ENCODE measurements at regions not wholly inside any gene's neighbourhood (a gene's known extent, or its start where the extent isn't known, plus 50 kb on each side); places are given as distances from the start of the nearest gene placed in this dataset.

- TF ChIP-seq EZH2 (IDR thresholded peaks at IDR 0.05; ENCODE audit: low read length, missing control alignments) (no peak), CTCF (conservative IDR thresholded peaks at IDR 0.05 in 1 of 2, IDR thresholded peaks at IDR 0.05 in 1 of 2; ENCODE audit: low read depth in 1 of 2, low read length in 2 of 2) (no peak)
- Histone ChIP-seq H3K27ac (ENCODE audit: insufficient read depth, low read length) (no peak overlapping the region), H3K4me1 (ENCODE audit: control insufficient read depth, extremely low read depth, insufficient read depth, low read length) (no peaks in the 10 kb centered on the region), H3K4me3 (replicated peaks in 1 of 4; ENCODE audit: control extremely low read depth in 1 of 4, insufficient read depth in 1 of 4, low read depth in 3 of 4, low read length in 4 of 4) (peak overlapping the region in 1 of 4 experiments; percentile 33), H3K4me2 (ENCODE audit: extremely low read depth, insufficient read depth, low read length) (no peak overlapping the region), H3K36me3 (ENCODE audit: control insufficient read depth, insufficient read depth, low read length) (no peaks in the 10 kb centered on the region), H3K9me3 (ENCODE audit: control insufficient read depth, insufficient read depth, low read depth, low read length) (no peaks in the 10 kb centered on the region), H3K27me3 (ENCODE audit: control insufficient read depth, insufficient read depth, low read length) (no peaks in the 10 kb centered on the region), H2AFZ (ENCODE audit: low read length) (no peak overlapping the region), H3K9ac (ENCODE audit: insufficient read depth, low read length) (no peak overlapping the region), H4K20me1 (ENCODE audit: control insufficient read depth, extremely low read depth, insufficient read depth, low read length) (no peaks in the 10 kb centered on the region), H3K79me2 (ENCODE audit: control insufficient read depth, insufficient read depth, low read length) (no peaks in the 10 kb centered on the region)
- DNase-seq (ENCODE audit: low read depth in 2 of 2) = no peak
Observed at GRCh38 chr18:75809151-75809925, 381.8 kb upstream of the SMIM21 start.

GRCh38 chr18:75805265-75805664 lies 377.8 kb upstream of the SMIM21 start:
- no peaks in the 10 kb centered on the region for H3K27me3 ChIP-seq (ENCODE audit: control insufficient read depth, insufficient read depth, low read length)
- no peaks in the 10 kb centered on the region for H4K20me1 ChIP-seq (ENCODE audit: control insufficient read depth, extremely low read depth, insufficient read depth, low read length)
- H3K27ac ChIP-seq (ENCODE audit: insufficient read depth, low read length) = no peak overlapping the region
- no peaks in the 10 kb centered on the region for H3K79me2 ChIP-seq (ENCODE audit: control insufficient read depth, insufficient read depth, low read length)
- no peaks in the 10 kb centered on the region for H3K4me1 ChIP-seq (ENCODE audit: control insufficient read depth, extremely low read depth, insufficient read depth, low read length)
- H2AFZ ChIP-seq (ENCODE audit: low read length) = no peak overlapping the region
- H3K9me3 ChIP-seq (ENCODE audit: control insufficient read depth, insufficient read depth, low read depth, low read length) = no peaks in the 10 kb centered on the region
- H3K4me2 ChIP-seq (ENCODE audit: extremely low read depth, insufficient read depth, low read length) = no peak overlapping the region
- no peaks in the 10 kb centered on the region for H3K36me3 ChIP-seq (ENCODE audit: control insufficient read depth, insufficient read depth, low read length)
- TF ChIP-seq EZH2 (IDR thresholded peaks at IDR 0.05; ENCODE audit: low read length, missing control alignments) (no peak), CTCF (conservative IDR thresholded peaks at IDR 0.05 in 1 of 2, IDR thresholded peaks at IDR 0.05 in 1 of 2; ENCODE audit: low read depth in 1 of 2, low read length in 2 of 2) (no peak)
- no peak overlapping the region for H3K4me3 ChIP-seq (replicated peaks in 1 of 4; ENCODE audit: control extremely low read depth in 1 of 4, insufficient read depth in 1 of 4, low read depth in 3 of 4, low read length in 4 of 4)
- H3K9ac ChIP-seq (ENCODE audit: insufficient read depth, low read length) = no peak overlapping the region
- no peak for DNase-seq (ENCODE audit: low read depth in 2 of 2)

GRCh38 chr18:75802681-75803080 lies 375.2 kb upstream of the SMIM21 start:
- Histone ChIP-seq H4K20me1 (ENCODE audit: control insufficient read depth, extremely low read depth, insufficient read depth, low read length) (no peaks in the 10 kb centered on the region), H3K9me3 (ENCODE audit: control insufficient read depth, insufficient read depth, low read depth, low read length) (no peaks in the 10 kb centered on the region), H3K4me1 (ENCODE audit: control insufficient read depth, extremely low read depth, insufficient read depth, low read length) (no peaks in the 10 kb centered on the region), H3K27ac (ENCODE audit: insufficient read depth, low read length) (no peak overlapping the region), H2AFZ (ENCODE audit: low read length) (no peak overlapping the region), H3K36me3 (ENCODE audit: control insufficient read depth, insufficient read depth, low read length) (no peaks in the 10 kb centered on the region), H3K79me2 (ENCODE audit: control insufficient read depth, insufficient read depth, low read length) (no peaks in the 10 kb centered on the region), H3K9ac (ENCODE audit: insufficient read depth, low read length) (no peak overlapping the region), H3K4me3 (replicated peaks in 1 of 4; ENCODE audit: control extremely low read depth in 1 of 4, insufficient read depth in 1 of 4, low read depth in 3 of 4, low read length in 4 of 4) (no peak overlapping the region), H3K4me2 (ENCODE audit: extremely low read depth, insufficient read depth, low read length) (no peak overlapping the region), H3K27me3 (ENCODE audit: control insufficient read depth, insufficient read depth, low read length) (no peaks in the 10 kb centered on the region)
- TF ChIP-seq CTCF (conservative IDR thresholded peaks at IDR 0.05 in 1 of 2, IDR thresholded peaks at IDR 0.05 in 1 of 2; ENCODE audit: low read depth in 1 of 2, low read length in 2 of 2) = no peak
- no peak for TF ChIP-seq EZH2 (IDR thresholded peaks at IDR 0.05; ENCODE audit: low read length, missing control alignments)
- DNase-seq (ENCODE audit: low read depth in 2 of 2) = no peak

All from fibroblast of lung (primary cell).